CD4-positive, alpha-beta memory T cell (primary cell): ENCODE measurements at regions not wholly inside any gene's neighbourhood (a gene's known extent, or its start where the extent isn't known, plus 50 kb on each side); places are given as distances from the start of the nearest gene placed in this dataset.

ENCODE experiments used
- CTCF ChIA-PET: fragments of 350-600 bp; sonication (Branson Sonifier 250); formaldehyde crosslinking; loops from one replicate; lab custom pipeline; 2021; ENCODE audit warnings: inconsistent platforms; ENCODE audit not compliant: partially characterized antibody; lab: Charles Lee
- POLR2A ChIA-PET: fragments of 350-600 bp; sonication (Branson Sonifier 250); formaldehyde crosslinking; loops from one replicate; lab custom pipeline; 2021; ENCODE audit not compliant: partially characterized antibody; lab: Charles Lee
- DNase-seq, 5 donors: peaks; one replicate each; pipeline versions ENCODE4 v3.0.0 to v3.0.0-alpha.2; 2020 to 2022; ENCODE audit warnings: mixed read lengths in 1 of 5
- H3K27ac ChIP-seq: one replicate; pipeline ENCODE4 v1.7.0; 2013; ENCODE audit warnings: low read depth, low read length
- H3K27me3 ChIP-seq: 2 replicates; pipeline ENCODE4 v1.7.0; 2013; ENCODE audit warnings: mild to moderate bottlenecking, low read length, moderate library complexity; ENCODE audit not compliant: insufficient read depth
- H3K36me3 ChIP-seq: 2 replicates; pipeline ENCODE4 v1.7.0; 2013; ENCODE audit warnings: mild to moderate bottlenecking, low read length, moderate library complexity; ENCODE audit not compliant: insufficient read depth
- H3K4me1 ChIP-seq: 2 replicates; pipeline ENCODE4 v1.7.0; 2013; ENCODE audit warnings: mild to moderate bottlenecking, low read length, moderate library complexity; ENCODE audit not compliant: insufficient read depth
- H3K4me3 ChIP-seq, 2 donors: one replicate each; pipeline ENCODE4 v1.7.0; 2013; ENCODE audit warnings: low read length in 2 of 2, mild to moderate bottlenecking in 1 of 2
- H3K9me3 ChIP-seq, 2 donors: one replicate each; pipeline ENCODE4 v1.7.0; 2013; ENCODE audit warnings: low read length in 2 of 2, control low read depth in 1 of 2; ENCODE audit not compliant: control insufficient read depth in 1 of 2
- H3K27ac Mint-ChIP-seq, 7 donors: one replicate each; pipeline ENCODE4 v1.8.0; 2020 to 2021; ENCODE audit warnings: mixed read lengths in 7 of 7, mild to moderate bottlenecking in 6 of 7, inconsistent platforms in 3 of 7, moderate library complexity in 3 of 7
- H3K27me3 Mint-ChIP-seq, 2 donors: one replicate each; pipeline ENCODE4 v1.8.0; 2020 to 2021; ENCODE audit warnings: mixed read lengths in 2 of 2
- H3K36me3 Mint-ChIP-seq, 2 donors: one replicate each; pipeline ENCODE4 v1.8.0; 2020 to 2021; ENCODE audit warnings: mixed read lengths in 2 of 2, inconsistent platforms in 1 of 2, mild to moderate bottlenecking in 1 of 2
- H3K4me1 Mint-ChIP-seq, 4 donors: one replicate each; pipeline ENCODE4 v1.8.0; 2020 to 2021; ENCODE audit warnings: mixed read lengths in 4 of 4, mild to moderate bottlenecking in 1 of 4
- H3K4me3 Mint-ChIP-seq, 8 donors: one replicate each; pipeline ENCODE4 v1.8.0; 2020 to 2021; ENCODE audit warnings: mixed read lengths in 8 of 8, mild to moderate bottlenecking in 7 of 8, moderate library complexity in 6 of 8, inconsistent platforms in 3 of 8
- H3K9me3 Mint-ChIP-seq, 8 donors: one replicate each; pipeline ENCODE4 v1.8.0; 2020 to 2021; ENCODE audit warnings: mixed read lengths in 8 of 8, mild to moderate bottlenecking in 5 of 8, inconsistent platforms in 3 of 8, moderate library complexity in 1 of 8
- intact Hi-C: fragments of 100-400 bp; cut with micrococcal nuclease; formaldehyde crosslinking; loops from one replicate; pipeline ENCODE4 v1.15.1; 2023

- CTCF ChIA-PET = interaction anchor here (1.0 kb wide), 1 partner anchor 275 kb away, joined by 4 read pairs; no protein-coding TSS in a partner anchor
- POLR2A ChIA-PET = no interaction called here
- no peaks in the 10 kb centered on the region for H3K27me3 ChIP-seq
- no peaks in the 10 kb centered on the region for H3K9me3 Mint-ChIP-seq
- H3K27ac Mint-ChIP-seq = no peak overlapping the region
- no peaks in the 10 kb centered on the region for H3K4me1 ChIP-seq
- H3K4me3 ChIP-seq = no peak overlapping the region
- H3K27ac ChIP-seq = no peak overlapping the region
- no peak overlapping the region for H3K4me3 Mint-ChIP-seq
- no peaks in the 10 kb centered on the region for H3K4me1 Mint-ChIP-seq
- no peaks in the 10 kb centered on the region for H3K27me3 Mint-ChIP-seq
- no peaks in the 10 kb centered on the region for H3K36me3 ChIP-seq
- intact Hi-C loops = no loop called here
- H3K36me3 Mint-ChIP-seq = no peaks in the 10 kb centered on the region
- no peak for DNase-seq
- H3K9me3 ChIP-seq = no peaks in the 10 kb centered on the region
Measured at GRCh38 chr9:89878003-89878411, 273.2 kb downstream of the GADD45G start.

GRCh38 chr9:89878687-89879086 lies 273.9 kb downstream of the GADD45G start:
- ChIA-PET POLR2A (no interaction called here), CTCF (interaction anchor here (1.0 kb wide), 1 partner anchor 276 kb away, joined by 4 read pairs; no protein-coding TSS in a partner anchor)
- intact Hi-C loops = no loop called here
- H3K9me3 ChIP-seq = no peaks in the 10 kb centered on the region
- no peaks in the 10 kb centered on the region for H3K27me3 ChIP-seq
- no peak for DNase-seq
- Mint-ChIP-seq H3K27ac (peak overlapping the region in 1 of 7 donors; percentile 24), H3K4me3 (no peak overlapping the region), H3K4me1 (no peaks in the 10 kb centered on the region), H3K36me3 (no peaks in the 10 kb centered on the region), H3K9me3 (no peaks in the 10 kb centered on the region), H3K27me3 (no peaks in the 10 kb centered on the region)
- H3K4me1 ChIP-seq = no peaks in the 10 kb centered on the region
- H3K4me3 ChIP-seq = no peak overlapping the region
- H3K27ac ChIP-seq = no peak overlapping the region
- no peaks in the 10 kb centered on the region for H3K36me3 ChIP-seq

GRCh38 chr9:89879276-89879675 lies 274.5 kb downstream of the GADD45G start:
- Mint-ChIP-seq H3K27me3 (no peaks in the 10 kb centered on the region), H3K4me3 (no peak overlapping the region)

GRCh38 chr9:89879701-89880100 lies 274.9 kb downstream of the GADD45G start:
- no peaks in the 10 kb centered on the region for H3K36me3 Mint-ChIP-seq
- Histone ChIP-seq H3K36me3 (no peaks in the 10 kb centered on the region), H3K9me3 (no peaks in the 10 kb centered on the region), H3K27ac (no peak overlapping the region), H3K4me1 (no peaks in the 10 kb centered on the region), H3K4me3 (no peak overlapping the region), H3K27me3 (no peaks in the 10 kb centered on the region)
- DNase-seq = no peak
- H3K4me1 Mint-ChIP-seq = no peaks in the 10 kb centered on the region
- POLR2A ChIA-PET = no interaction called here
- CTCF ChIA-PET = interaction anchor here (1.0 kb wide), 1 partner anchor 277 kb away, joined by 3 read pairs; no protein-coding TSS in a partner anchor
- H3K9me3 Mint-ChIP-seq = no peaks in the 10 kb centered on the region
- H3K27me3 Mint-ChIP-seq = no peaks in the 10 kb centered on the region
- intact Hi-C loops = loop anchor here (5.0 kb wide), 1 partner anchor 277 kb away; no protein-coding TSS in a partner anchor
- H3K27ac Mint-ChIP-seq = no peak overlapping the region
- H3K4me3 Mint-ChIP-seq = no peak overlapping the region

More at GRCh38 chr9:89879276-89879675, 274.5 kb downstream of the GADD45G start:
- ChIA-PET POLR2A (no interaction called here), CTCF (interaction anchor here (1.0 kb wide), 1 partner anchor 276 kb away, joined by 4 read pairs; no protein-coding TSS in a partner anchor)
- Mint-ChIP-seq H3K27ac (no peak overlapping the region), H3K4me1 (no peaks in the 10 kb centered on the region), H3K36me3 (no peaks in the 10 kb centered on the region), H3K9me3 (no peaks in the 10 kb centered on the region)
- Histone ChIP-seq H3K36me3 (no peaks in the 10 kb centered on the region), H3K27ac (no peak overlapping the region), H3K4me1 (no peaks in the 10 kb centered on the region), H3K27me3 (no peaks in the 10 kb centered on the region), H3K4me3 (no peak overlapping the region), H3K9me3 (no peaks in the 10 kb centered on the region)
- intact Hi-C loops = no loop called here
- no peak for DNase-seq

GRCh38 chr9:89880161-89880560 lies 275.3 kb downstream of the GADD45G start:
- H3K27me3 Mint-ChIP-seq = no peaks in the 10 kb centered on the region
- CTCF ChIA-PET = interaction anchor here (1.0 kb wide), 1 partner anchor 278 kb away, joined by 3 read pairs; no protein-coding TSS in a partner anchor
- no peaks in the 10 kb centered on the region for H3K4me1 Mint-ChIP-seq
- POLR2A ChIA-PET = no interaction called here
- Histone ChIP-seq H3K4me3 (no peak overlapping the region), H3K9me3 (no peaks in the 10 kb centered on the region), H3K27me3 (no peaks in the 10 kb centered on the region), H3K27ac (no peak overlapping the region), H3K36me3 (no peaks in the 10 kb centered on the region), H3K4me1 (no peaks in the 10 kb centered on the region)
- no peaks in the 10 kb centered on the region for H3K9me3 Mint-ChIP-seq
- DNase-seq = no peak
- no peak overlapping the region for H3K4me3 Mint-ChIP-seq
- H3K36me3 Mint-ChIP-seq = no peaks in the 10 kb centered on the region
- intact Hi-C loops = loop anchor here (5.0 kb wide), 1 partner anchor 278 kb away; no protein-coding TSS in a partner anchor
- no peak overlapping the region for H3K27ac Mint-ChIP-seq

GRCh38 chr9:89880721-89881120 lies 275.9 kb downstream of the GADD45G start:
- ChIA-PET POLR2A (no interaction called here), CTCF (no interaction called here)
- no peaks in the 10 kb centered on the region for H3K36me3 Mint-ChIP-seq
- no peak overlapping the region for H3K4me3 ChIP-seq
- H3K27ac Mint-ChIP-seq = no peak overlapping the region
- no peaks in the 10 kb centered on the region for H3K27me3 ChIP-seq
- no peaks in the 10 kb centered on the region for H3K4me1 Mint-ChIP-seq
- no peaks in the 10 kb centered on the region for H3K4me1 ChIP-seq
- no peak overlapping the region for H3K4me3 Mint-ChIP-seq
- H3K27me3 Mint-ChIP-seq = no peaks in the 10 kb centered on the region
- no peak for DNase-seq
- H3K9me3 ChIP-seq = no peaks in the 10 kb centered on the region
- H3K36me3 ChIP-seq = no peaks in the 10 kb centered on the region
- no peaks in the 10 kb centered on the region for H3K9me3 Mint-ChIP-seq
- no peak overlapping the region for H3K27ac ChIP-seq
- intact Hi-C loops = loop anchor here (5.0 kb wide), 1 partner anchor 278 kb away; no protein-coding TSS in a partner anchor

- Mint-ChIP-seq H3K4me1 (no peaks in the 10 kb centered on the region), H3K36me3 (no peaks in the 10 kb centered on the region), H3K27ac (no peak overlapping the region), H3K9me3 (no peaks in the 10 kb centered on the region), H3K4me3 (no peak overlapping the region), H3K27me3 (no peaks in the 10 kb centered on the region)
- Histone ChIP-seq H3K9me3 (no peaks in the 10 kb centered on the region), H3K27ac (no peak overlapping the region), H3K27me3 (no peaks in the 10 kb centered on the region), H3K36me3 (no peaks in the 10 kb centered on the region), H3K4me3 (no peak overlapping the region), H3K4me1 (no peaks in the 10 kb centered on the region)
- ChIA-PET CTCF (no interaction called here), POLR2A (no interaction called here)
- no peak for DNase-seq
- intact Hi-C loops = loop anchor here (5.0 kb wide), 1 partner anchor 279 kb away; no protein-coding TSS in a partner anchor
Measured at GRCh38 chr9:89881431-89881830, 276.6 kb downstream of the GADD45G start.
